OCI-LY3 (cell line): ENCODE measurements at regions not wholly inside any gene's neighbourhood (a gene's known extent, or its start where the extent isn't known, plus 50 kb on each side); places are given as distances from the start of the nearest gene placed in this dataset.

Experiments used
- H2AFZ ChIP-seq: fragments of 200-600, 300-600 bp; shearing (Covaris generic); 2 replicates; pipeline ENCODE4 v1.6.0; 2014; ENCODE audit warnings: antibody characterized with exemption, low read depth, low read length
- H3K27ac ChIP-seq: fragments of 200-600, 300-600 bp; sonication (generic); 2 replicates; pipeline ENCODE4 v1.5.1; 2014; ENCODE audit warnings: mild to moderate bottlenecking, low read length, moderate library complexity, mixed read lengths
- H3K27me3 ChIP-seq: fragments of 200-600, 300-600 bp; sonication (generic); 2 replicates; pipeline ENCODE4 v1.6.1; 2014; ENCODE audit warnings: low read depth, low read length, mixed read lengths
- H3K36me3 ChIP-seq: fragments of 200-600, 300-600 bp; sonication (generic); replicated peaks from 2 replicates; pipeline ENCODE3; 2014; ENCODE audit warnings: low read depth, low read length, mixed read lengths
- H3K4me1 ChIP-seq: fragments of 300-600, 200-600 bp; sonication (generic); 2 replicates; pipeline ENCODE4 v1.6.1; 2014; ENCODE audit warnings: low read length, mixed read lengths
- H3K4me2 ChIP-seq: fragments of 200-600, 300-600 bp; sonication (generic); 2 replicates; pipeline ENCODE4 v1.6.1; 2014; ENCODE audit warnings: low read length, mixed read lengths
- H3K4me3 ChIP-seq: fragments of 300-600, 200-600 bp; sonication (generic); 2 replicates; pipeline ENCODE4 v1.5.1; 2014; ENCODE audit warnings: antibody characterized with exemption, mild to moderate bottlenecking, low read length, moderate library complexity
- H3K79me2 ChIP-seq: fragments of 300-600, 200-600 bp; shearing (Covaris generic); 2 replicates; pipeline ENCODE4 v1.6.1; 2014; ENCODE audit warnings: mild to moderate bottlenecking, low read length, mixed read lengths
- H3K9ac ChIP-seq: fragments of 300-600, 200-600 bp; shearing (Covaris generic); 2 replicates; pipeline ENCODE4 v1.6.0; 2014; ENCODE audit warnings: mild to moderate bottlenecking, low read length, moderate library complexity
- H3K9me3 ChIP-seq: fragments of 200-600, 300-600 bp; shearing (Covaris generic); 2 replicates; pipeline ENCODE4 v1.6.1; 2014; ENCODE audit warnings: low read length, mixed read lengths; ENCODE audit not compliant: insufficient read depth
- H4K20me1 ChIP-seq: fragments of 200-600, 300-600 bp; sonication (generic); 2 replicates; pipeline ENCODE4 v1.6.1; 2016; ENCODE audit warnings: low read length, mixed read lengths; ENCODE audit not compliant: insufficient read depth
- CTCF ChIP-seq: fragments of 200-600, 300-600 bp; sonication (generic); IDR thresholded peaks from 2 replicates; pipeline ENCODE4 v1.5.1; 2014; ENCODE audit warnings: antibody characterized with exemption, low read length, low read depth
- EZH2phosphoT487 ChIP-seq: fragments of 200-600 bp; shearing (Covaris generic); IDR thresholded peaks from 2 replicates; pipeline ENCODE4 v1.6.1; 2018; ENCODE audit warnings: antibody characterized with exemption, mixed run types, low read depth

GRCh38 chr3:59425942-59426341 is 376.1 kb upstream of the CFAP20DC start:
- no peaks in the 10 kb centered on the region for H3K27me3 ChIP-seq
- peaks cover 23% of the 10 kb centered on the region for H3K4me1 ChIP-seq
- no peaks in the 10 kb centered on the region for H3K36me3 ChIP-seq
- H4K20me1 ChIP-seq, result no peaks in the 10 kb centered on the region
- H3K4me2 ChIP-seq, result no peak overlapping the region
- H2AFZ ChIP-seq, result peak overlapping the region; percentile 49; the same call in 1 of the 2 replicates
- H3K9me3 ChIP-seq, result no peaks in the 10 kb centered on the region
- H3K27ac ChIP-seq, result no peak overlapping the region
- no peak overlapping the region for H3K9ac ChIP-seq
- H3K79me2 ChIP-seq, result no peaks in the 10 kb centered on the region
- no peak for TF ChIP-seq EZH2phosphoT487
- TF ChIP-seq CTCF, result peak; percentile 47
- H3K4me3 ChIP-seq, result no peak overlapping the region

GRCh38 chr3:59425371-59425770 is 375.5 kb upstream of the CFAP20DC start:
- Histone ChIP-seq H3K79me2 (no peaks in the 10 kb centered on the region), H3K27ac (no peak overlapping the region), H3K4me1 (peaks cover 23% of the 10 kb centered on the region), H3K9me3 (no peaks in the 10 kb centered on the region), H3K36me3 (no peaks in the 10 kb centered on the region), H3K27me3 (no peaks in the 10 kb centered on the region), H3K9ac (no peak overlapping the region), H3K4me3 (no peak overlapping the region), H2AFZ (no peak overlapping the region), H3K4me2 (no peak overlapping the region), H4K20me1 (no peaks in the 10 kb centered on the region)
- TF ChIP-seq CTCF, result no peak
- no peak for TF ChIP-seq EZH2phosphoT487

- Histone ChIP-seq H3K4me3 (no peak overlapping the region), H3K9me3 (no peaks in the 10 kb centered on the region), H4K20me1 (no peaks in the 10 kb centered on the region), H3K79me2 (no peaks in the 10 kb centered on the region), H3K4me1 (peaks cover 23% of the 10 kb centered on the region), H3K9ac (no peak overlapping the region), H3K27me3 (no peaks in the 10 kb centered on the region), H3K27ac (no peak overlapping the region), H3K36me3 (no peaks in the 10 kb centered on the region), H3K4me2 (no peak overlapping the region), H2AFZ (0 out of 2 replicates have a peak overlapping the region, but pooled peaks have one; percentile 9)
- TF ChIP-seq CTCF (no peak), EZH2phosphoT487 (no peak)
Measured at GRCh38 chr3:59424268-59425010, 374.6 kb upstream of the CFAP20DC start.

- Histone ChIP-seq H3K4me2 (no peak overlapping the region), H3K4me3 (no peak overlapping the region), H3K27ac (no peak overlapping the region), H2AFZ (0 out of 2 replicates have a peak overlapping the region, but pooled peaks have one; percentile 9), H3K4me1 (peaks cover 23% of the 10 kb centered on the region), H3K36me3 (no peaks in the 10 kb centered on the region), H4K20me1 (no peaks in the 10 kb centered on the region), H3K9me3 (no peaks in the 10 kb centered on the region), H3K9ac (no peak overlapping the region), H3K27me3 (no peaks in the 10 kb centered on the region), H3K79me2 (no peaks in the 10 kb centered on the region)
- TF ChIP-seq EZH2phosphoT487 (no peak), CTCF (no peak)
Measured at GRCh38 chr3:59423707-59424106, 373.9 kb upstream of the CFAP20DC start.
